IPS-18a (cell line): ENCODE measurements at regions not wholly inside any gene's neighbourhood (a gene's known extent, or its start where the extent isn't known, plus 50 kb on each side); places are given as distances from the start of the nearest gene placed in this dataset.
"Not testable (repeated sequence)": the region's sequence is repeated elsewhere in the genome, so short reads cannot be mapped to it uniquely, and the experiment has no call there.

ENCODE experiments used
- H3K27ac ChIP-seq: one replicate; pipeline ENCODE4 v1.5.1; 2013; ENCODE audit warnings: low read length
- H3K27me3 ChIP-seq: one replicate; pipeline ENCODE4 v1.6.1; 2013; ENCODE audit warnings: mild to moderate bottlenecking, low read length; ENCODE audit not compliant: control insufficient read depth, insufficient read depth
- H3K36me3 ChIP-seq: one replicate; pipeline ENCODE4 v1.6.1; 2013; ENCODE audit warnings: low read depth, low read length; ENCODE audit not compliant: control insufficient read depth
- H3K4me1 ChIP-seq: one replicate; pipeline ENCODE4 v1.6.1; 2013; ENCODE audit warnings: low read depth, low read length; ENCODE audit not compliant: control insufficient read depth
- H3K4me3 ChIP-seq: one replicate; pipeline ENCODE4 v1.5.1; 2013; ENCODE audit warnings: low read length
- H3K9ac ChIP-seq: one replicate; pipeline ENCODE4 v1.6.1; 2013; ENCODE audit warnings: mild to moderate bottlenecking, low read length, moderate library complexity
- H3K9me3 ChIP-seq: one replicate; pipeline ENCODE4 v1.6.1; 2013; ENCODE audit warnings: low read depth, low read length; ENCODE audit not compliant: control insufficient read depth

DNA sequence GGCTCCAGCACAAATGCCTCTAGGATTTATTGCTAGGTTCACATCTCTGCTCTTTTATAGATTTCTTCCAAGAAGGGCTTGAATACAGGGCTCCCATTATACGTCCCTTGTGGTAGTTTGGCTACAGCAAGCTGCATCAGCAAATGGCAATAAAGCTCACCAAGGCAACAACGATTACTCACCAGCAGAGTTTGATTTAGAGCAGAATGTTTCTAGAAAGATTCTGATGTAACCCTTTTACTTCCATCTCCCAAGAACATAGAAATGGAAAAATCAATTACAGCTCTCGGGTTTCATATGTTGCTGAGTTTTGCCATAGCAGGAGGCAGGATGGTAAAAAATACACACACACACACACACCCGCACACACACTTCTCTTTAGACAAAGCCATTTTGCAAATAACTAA, 124.2 kb upstream of the TNPO1 start:
- H3K27ac ChIP-seq: no peak overlapping the region
- no peaks in the 10 kb centered on the region for H3K27me3 ChIP-seq
- H3K4me3 ChIP-seq: no peak overlapping the region

DNA sequence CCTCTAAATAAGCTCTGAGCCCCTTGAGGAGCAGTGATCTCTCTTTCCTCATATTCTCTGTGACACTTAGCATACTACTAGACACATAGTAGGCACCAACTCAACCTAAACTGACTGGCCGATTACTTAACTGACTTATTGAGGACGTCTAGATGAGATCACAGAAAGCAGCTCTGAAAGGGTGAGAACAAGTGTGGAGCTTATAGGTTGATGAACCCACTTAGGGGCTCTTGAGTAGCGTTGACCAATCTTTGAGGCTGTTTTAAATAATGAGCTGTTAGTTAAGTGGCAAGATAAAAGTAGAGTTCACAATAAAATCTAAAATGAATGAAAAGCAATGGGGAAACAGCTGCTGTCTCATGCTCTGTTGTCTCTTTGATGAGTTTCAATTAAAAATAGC, 124.7 kb upstream of the TNPO1 start:
- H3K9ac ChIP-seq: no peak overlapping the region
- H3K36me3 ChIP-seq: no peaks in the 10 kb centered on the region
- no peak overlapping the region for H3K27ac ChIP-seq
- no peaks in the 10 kb centered on the region for H3K9me3 ChIP-seq
- no peaks in the 10 kb centered on the region for H3K27me3 ChIP-seq
- H3K4me1 ChIP-seq: no peaks in the 10 kb centered on the region
- H3K4me3 ChIP-seq: no peak overlapping the region

More for the DNA sequence above, 124.2 kb upstream of the TNPO1 start:
- Histone ChIP-seq H3K9me3 (no peaks in the 10 kb centered on the region), H3K4me1 (no peaks in the 10 kb centered on the region), H3K36me3 (no peaks in the 10 kb centered on the region), H3K9ac (no peak overlapping the region)

- no peak overlapping the region for H3K9ac ChIP-seq
- H3K4me1 ChIP-seq: no peaks in the 10 kb centered on the region
- no peaks in the 10 kb centered on the region for H3K27me3 ChIP-seq
- H3K36me3 ChIP-seq: no peaks in the 10 kb centered on the region
- no peak overlapping the region for H3K4me3 ChIP-seq
- no peak overlapping the region for H3K27ac ChIP-seq
- no peaks in the 10 kb centered on the region for H3K9me3 ChIP-seq
Measured at GRCh38 chr5:72688916-72689315, 127.5 kb upstream of the TNPO1 start.

DNA sequence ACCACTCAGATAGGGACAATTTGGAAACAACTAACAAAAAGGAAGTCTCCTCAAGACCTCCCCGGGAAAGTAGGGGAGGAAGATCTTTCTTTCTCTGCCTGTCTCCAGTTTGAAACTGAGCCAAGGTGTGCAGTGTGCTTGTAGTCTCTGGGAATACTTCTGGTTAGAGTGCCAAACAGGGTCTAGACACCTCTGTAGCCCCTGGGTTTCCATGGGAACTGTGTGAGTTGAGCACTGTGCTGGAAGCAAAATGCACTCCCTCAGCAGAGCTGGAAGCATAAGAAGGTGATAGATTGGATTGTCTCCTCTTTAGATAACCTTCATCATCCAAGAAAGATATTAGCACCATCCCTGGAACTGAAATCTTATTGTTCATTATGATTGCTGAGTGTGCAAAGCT, 129.2 kb upstream of the TNPO1 start:
- H3K9ac ChIP-seq: no peak overlapping the region
- H3K36me3 ChIP-seq: no peaks in the 10 kb centered on the region
- H3K27me3 ChIP-seq: no peaks in the 10 kb centered on the region
- no peak overlapping the region for H3K27ac ChIP-seq
- H3K4me3 ChIP-seq: no peak overlapping the region
- H3K9me3 ChIP-seq: no peaks in the 10 kb centered on the region
- no peaks in the 10 kb centered on the region for H3K4me1 ChIP-seq

- no peaks in the 10 kb centered on the region for H3K9me3 ChIP-seq
- no peak overlapping the region for H3K27ac ChIP-seq
- H3K4me3 ChIP-seq: no peak overlapping the region
- H3K36me3 ChIP-seq: no peaks in the 10 kb centered on the region
- no peak overlapping the region for H3K9ac ChIP-seq
- no peaks in the 10 kb centered on the region for H3K4me1 ChIP-seq
- H3K27me3 ChIP-seq: no peaks in the 10 kb centered on the region
Measured at GRCh38 chr5:72682561-72682960, 133.9 kb upstream of the TNPO1 start.

DNA sequence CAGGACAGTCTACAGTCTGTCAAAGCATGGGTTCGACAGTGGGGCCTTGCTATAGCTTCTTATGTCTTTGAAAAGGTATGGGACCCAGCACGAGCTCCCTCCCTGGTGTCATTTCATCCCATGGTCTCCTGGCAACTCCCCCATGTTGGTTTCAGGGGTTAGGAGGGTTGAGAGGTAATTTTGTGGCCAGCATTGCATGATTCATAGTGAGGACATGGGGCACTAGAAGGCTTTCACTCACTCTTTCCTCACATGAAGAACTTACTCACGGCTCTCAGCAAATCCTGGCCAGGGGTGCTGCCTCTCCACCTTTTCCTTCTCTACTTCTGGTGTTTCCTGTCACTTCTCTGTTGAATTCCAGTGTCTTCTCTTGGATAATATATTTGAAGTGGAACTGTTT, 134.7 kb upstream of the TNPO1 start:
- H3K4me1 ChIP-seq: no peaks in the 10 kb centered on the region
- H3K9ac ChIP-seq: no peak overlapping the region
- no peak overlapping the region for H3K27ac ChIP-seq
- H3K4me3 ChIP-seq: no peak overlapping the region
- no peaks in the 10 kb centered on the region for H3K36me3 ChIP-seq
- H3K27me3 ChIP-seq: no peaks in the 10 kb centered on the region
- H3K9me3 ChIP-seq: no peaks in the 10 kb centered on the region

- Histone ChIP-seq H3K9me3 (no peaks in the 10 kb centered on the region), H3K27me3 (no peaks in the 10 kb centered on the region), H3K4me1 (no peaks in the 10 kb centered on the region), H3K27ac (no peak overlapping the region), H3K36me3 (no peaks in the 10 kb centered on the region), H3K4me3 (no peak overlapping the region), H3K9ac (no peak overlapping the region)
Measured at GRCh38 chr5:72677447-72677846, 139.0 kb upstream of the TNPO1 start.

DNA sequence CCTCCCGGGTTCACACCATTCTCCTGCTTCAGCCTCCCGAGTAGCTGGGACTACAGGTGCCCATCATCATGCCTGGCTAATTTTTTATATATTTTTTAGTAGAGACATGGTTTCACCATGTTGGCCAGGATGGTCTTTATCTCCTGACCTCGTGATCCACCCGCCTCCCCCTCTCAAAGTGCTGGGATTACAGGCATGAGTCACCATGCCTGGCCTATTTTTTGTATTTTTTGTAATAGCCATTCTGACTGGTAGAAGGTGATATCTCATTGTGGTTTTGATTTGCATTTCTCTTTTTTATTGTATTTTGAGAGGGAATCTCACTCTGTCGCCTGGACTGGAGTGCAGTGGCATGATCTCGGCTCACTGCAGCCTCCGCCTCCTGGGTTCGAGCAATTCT, 139.6 kb upstream of the TNPO1 start:
- not testable (repeated sequence) for H3K4me1 ChIP-seq

DNA sequence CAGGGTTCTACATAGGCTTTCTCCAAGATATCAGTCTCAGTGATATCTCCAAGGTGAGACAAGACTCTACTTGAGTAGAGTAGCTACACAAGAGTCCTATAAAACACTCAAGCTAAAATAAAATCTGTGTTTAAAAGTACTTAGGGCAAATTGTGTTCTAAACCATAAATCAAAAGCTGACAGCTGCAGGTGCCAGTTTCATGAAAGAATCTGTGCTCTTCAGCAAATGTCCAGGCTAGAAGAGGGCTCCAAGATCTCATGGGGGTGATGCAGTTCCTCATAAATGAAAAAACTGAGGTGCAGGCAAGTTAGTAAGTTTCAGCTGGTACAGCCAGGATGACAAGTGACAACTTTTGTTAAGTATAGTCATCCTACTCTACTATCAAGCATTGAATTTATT, 142.8 kb upstream of the TNPO1 start:
- Histone ChIP-seq H3K9me3 (no peaks in the 10 kb centered on the region), H3K27ac (no peak overlapping the region), H3K4me3 (no peak overlapping the region)

More for the DNA sequence above, 139.6 kb upstream of the TNPO1 start:
- H3K9ac ChIP-seq, H3K27me3 ChIP-seq, H3K27ac ChIP-seq, H3K4me3 ChIP-seq, H3K36me3 ChIP-seq, H3K9me3 ChIP-seq: not testable (repeated sequence)

DNA sequence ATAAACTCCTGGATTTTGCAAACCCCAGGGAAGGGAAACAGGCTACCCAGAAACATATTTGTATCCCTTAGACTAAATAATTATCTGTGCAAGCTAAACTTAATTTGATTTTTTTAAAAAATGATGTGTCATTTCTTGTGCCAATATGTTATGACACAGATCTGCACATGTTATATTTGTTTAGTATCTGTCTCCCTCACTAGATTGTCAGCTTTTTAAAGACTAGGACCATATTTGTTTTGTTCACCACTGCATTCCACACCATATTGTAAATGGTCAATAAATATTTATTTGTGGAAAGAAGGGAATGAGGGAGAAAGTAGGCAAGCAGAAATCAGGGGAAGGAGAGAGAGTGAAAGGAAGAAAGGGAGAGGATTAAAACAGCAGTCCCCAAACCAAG, 143.3 kb upstream of the TNPO1 start:
- no peaks in the 10 kb centered on the region for H3K9me3 ChIP-seq
- H3K36me3 ChIP-seq: no peaks in the 10 kb centered on the region
- no peaks in the 10 kb centered on the region for H3K27me3 ChIP-seq
- H3K4me3 ChIP-seq: no peak overlapping the region
- H3K27ac ChIP-seq: no peak overlapping the region
- H3K9ac ChIP-seq: no peak overlapping the region
- no peaks in the 10 kb centered on the region for H3K4me1 ChIP-seq

More for the DNA sequence above, 142.8 kb upstream of the TNPO1 start:
- Histone ChIP-seq H3K27me3 (no peaks in the 10 kb centered on the region), H3K4me1 (no peaks in the 10 kb centered on the region), H3K36me3 (no peaks in the 10 kb centered on the region), H3K9ac (no peak overlapping the region)

- H3K27me3 ChIP-seq: no peaks in the 10 kb centered on the region
- no peak overlapping the region for H3K4me3 ChIP-seq
- no peak overlapping the region for H3K27ac ChIP-seq
- H3K36me3 ChIP-seq: no peaks in the 10 kb centered on the region
- peaks cover 10% of the 10 kb centered on the region for H3K4me1 ChIP-seq
- H3K9me3 ChIP-seq: no peaks in the 10 kb centered on the region
- H3K9ac ChIP-seq: no peak overlapping the region
Measured at GRCh38 chr5:72667708-72668107, 148.8 kb upstream of the TNPO1 start.

DNA sequence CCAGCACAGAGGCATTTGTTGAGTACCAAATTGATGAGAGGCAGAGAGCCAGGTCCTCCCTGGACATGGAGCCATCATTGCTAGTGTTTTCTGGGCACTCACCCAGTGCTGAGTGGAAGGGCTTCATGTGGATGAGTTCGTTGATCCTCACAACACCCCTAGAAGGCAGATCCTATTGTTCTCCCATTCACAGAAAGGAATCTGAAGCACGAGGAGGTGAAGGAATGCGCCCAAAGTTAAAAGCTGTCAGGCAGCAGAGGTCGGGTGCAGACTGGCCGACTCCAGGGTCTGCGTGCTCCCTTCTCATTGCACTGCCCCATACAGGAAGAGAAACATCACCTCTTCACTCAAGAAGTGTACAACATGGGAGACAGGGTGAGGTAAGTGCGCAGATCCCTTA, 153.5 kb upstream of the TNPO1 start:
- Histone ChIP-seq H3K4me1 (peaks cover 15% of the 10 kb centered on the region), H3K4me3 (no peak overlapping the region), H3K36me3 (no peaks in the 10 kb centered on the region), H3K27ac (no peak overlapping the region), H3K9ac (no peak overlapping the region), H3K27me3 (no peaks in the 10 kb centered on the region), H3K9me3 (no peaks in the 10 kb centered on the region)
